OCI-LY7 (cell line): ENCODE measurements at regions not wholly inside any gene's neighbourhood (a gene's known extent, or its start where the extent isn't known, plus 50 kb on each side); places are given as distances from the start of the nearest gene placed in this dataset.
A peak's percentile ranks its signal among the peaks of the same experiment; 100 is the strongest.

ENCODE experiments used
- BruUV-seq: library from RNA; stranded (reverse); fragments of 400-500 nt; replicated peaks from 2 replicates; lab custom pipeline; 2021; lab: Mats Ljungman, UMichigan
- CTCF ChIA-PET: fragments of 300-600 bp; sonication (Branson Sonifier 250); formaldehyde crosslinking; loops from one replicate; lab custom pipeline; 2022; ENCODE audit warnings: antibody characterized with exemption; ENCODE audit not compliant: unreplicated experiment; lab: Charles Lee
- POLR2A ChIA-PET: fragments of 300-600 bp; sonication (Branson Sonifier 250); formaldehyde crosslinking; loops from one replicate; lab custom pipeline; 2022; ENCODE audit warnings: antibody characterized with exemption; lab: Charles Lee
- DNase-seq: peaks from one replicate; pipeline ENCODE4 v3.0.0-alpha.2; 2015; ENCODE audit warnings: low spot score
- H2AFZ ChIP-seq: fragments of 200-600 bp; sonication (generic), shearing (Covaris generic); 2 replicates; pipeline ENCODE4 v1.6.1; 2014; ENCODE audit warnings: mild to moderate bottlenecking, antibody characterized with exemption, low read length, moderate library complexity
- H3K27ac ChIP-seq: fragments of 200-600 bp; sonication (generic); 2 replicates; pipeline ENCODE4 v1.5.1; 2014; ENCODE audit warnings: mixed run types, low read depth, mild to moderate bottlenecking, moderate library complexity, low read length, inconsistent platforms; ENCODE audit not compliant: poor library complexity, severe bottlenecking
- H3K36me3 ChIP-seq: fragments of 200-600 bp; sonication (generic); 2 replicates; pipeline ENCODE4 v1.6.1; 2014; ENCODE audit warnings: mild to moderate bottlenecking, antibody characterized with exemption, low read length, moderate library complexity, mixed read lengths; ENCODE audit not compliant: insufficient read depth
- H3K4me1 ChIP-seq: fragments of 200-600 bp; sonication (generic); 2 replicates; pipeline ENCODE4 v1.5.1; 2014; ENCODE audit warnings: mild to moderate bottlenecking, low read length; ENCODE audit not compliant: insufficient read depth, poor library complexity, severe bottlenecking
- H3K4me2 ChIP-seq: fragments of 200-600 bp; sonication (generic); 2 replicates; pipeline ENCODE4 v1.6.1; 2014; ENCODE audit warnings: mild to moderate bottlenecking, low read length
- H3K4me3 ChIP-seq: fragments of 200-600 bp; sonication (generic); 2 replicates; pipeline ENCODE4 v1.5.1; 2014; ENCODE audit warnings: mild to moderate bottlenecking, low read depth, low read length; ENCODE audit not compliant: poor library complexity, severe bottlenecking
- H3K79me2 ChIP-seq: fragments of 200-600 bp; sonication (generic); 2 replicates; pipeline ENCODE4 v1.6.1; 2016; ENCODE audit warnings: low read depth, mild to moderate bottlenecking, low read length, moderate library complexity, mixed read lengths; ENCODE audit not compliant: insufficient read depth
- H3K9me2 ChIP-seq: fragments of 200-600 bp; sonication (generic); 2 replicates; pipeline ENCODE4 v1.6.1; 2016; ENCODE audit warnings: mild to moderate bottlenecking, low read length, mixed read lengths; ENCODE audit not compliant: insufficient read depth
- H3K9me3 ChIP-seq: fragments of 200-600 bp; sonication (generic); 2 replicates; pipeline ENCODE4 v1.6.1; 2014; ENCODE audit warnings: mild to moderate bottlenecking, mixed run types, low read length, mixed read lengths
- H4K20me1 ChIP-seq: fragments of 200-600 bp; sonication (generic); 2 replicates; pipeline ENCODE4 v1.6.1; 2014; ENCODE audit warnings: mild to moderate bottlenecking, antibody characterized with exemption, low read length, moderate library complexity, mixed read lengths; ENCODE audit not compliant: insufficient read depth
- CTCF ChIP-seq: fragments of 200-600 bp; sonication (generic); conservative IDR thresholded peaks from 2 replicates; pipeline ENCODE4 v1.5.1; 2014; ENCODE audit warnings: mild to moderate bottlenecking, antibody characterized with exemption, low read length, moderate library complexity, mixed read lengths
- EZH2phosphoT487 ChIP-seq: fragments of 200-600 bp; sonication (generic); IDR thresholded peaks from 2 replicates; pipeline ENCODE4 v1.6.1; 2018; ENCODE audit warnings: low read depth, borderline replicate concordance, mild to moderate bottlenecking, mixed run types, antibody characterized with exemption, low read length, moderate library complexity, mixed read lengths
- intact Hi-C: fragments of 100-400 bp; cut with micrococcal nuclease; formaldehyde crosslinking; loops from one replicate; pipeline ENCODE4 v1.10.0; 2022; ENCODE audit not compliant: unreplicated experiment

DNA sequence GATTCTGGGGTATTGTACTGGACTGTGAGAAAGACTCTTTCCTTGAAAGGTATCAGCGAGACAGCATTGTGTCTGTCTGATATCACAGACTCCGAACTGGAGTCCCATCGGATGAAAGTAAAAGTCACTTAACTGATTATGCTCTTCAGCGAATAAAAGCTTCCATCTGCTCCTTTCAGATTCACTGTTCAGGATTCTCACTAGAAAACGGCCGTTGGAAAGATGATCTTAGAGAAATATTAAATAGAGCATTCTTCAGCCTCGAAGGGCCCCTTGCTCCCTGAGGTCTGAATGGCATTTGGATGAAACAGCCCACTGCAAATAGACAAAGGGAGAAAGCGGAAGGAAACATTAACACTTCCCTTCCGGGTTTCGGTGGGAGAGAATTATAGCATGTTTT, 416.2 kb upstream of the PRKX start:
- Histone ChIP-seq H3K27ac (no peak overlapping the region), H3K9me3 (no peaks in the 10 kb centered on the region), H3K79me2 (no peaks in the 10 kb centered on the region), H3K36me3 (no peaks in the 10 kb centered on the region), H4K20me1 (no peaks in the 10 kb centered on the region), H3K4me2 (no peak overlapping the region), H3K9me2 (no peaks in the 10 kb centered on the region), H2AFZ (no peak overlapping the region), H3K4me3 (no peak overlapping the region), H3K4me1 (no peaks in the 10 kb centered on the region)
- DNase-seq, result no peak
- intact Hi-C loops, result no loop called here
- TF ChIP-seq EZH2phosphoT487 (no peak), CTCF (no peak)
- CTCF ChIA-PET, result no interaction called here
- no TSS peak for BruUV-seq
- POLR2A ChIA-PET, result no interaction called here

GRCh38 chrX:4118666-4119530, 405.4 kb upstream of the PRKX start:
- Histone ChIP-seq H3K36me3 (no peaks in the 10 kb centered on the region), H3K4me1 (no peaks in the 10 kb centered on the region), H3K4me3 (no peak overlapping the region), H3K9me3 (no peaks in the 10 kb centered on the region), H2AFZ (no peak overlapping the region), H3K9me2 (no peaks in the 10 kb centered on the region), H4K20me1 (no peaks in the 10 kb centered on the region), H3K27ac (no peak overlapping the region), H3K4me2 (no peak overlapping the region), H3K79me2 (no peaks in the 10 kb centered on the region)
- intact Hi-C loops, result loop anchor here (10.0 kb wide), 1 partner anchor 334 kb away; no protein-coding TSS in a partner anchor
- TF ChIP-seq EZH2phosphoT487, result no peak
- TF ChIP-seq CTCF, result no peak
- ChIA-PET CTCF (no interaction called here), POLR2A (no interaction called here)
- no TSS peak for BruUV-seq
- DNase-seq, result no peak

- H3K79me2 ChIP-seq, result no peaks in the 10 kb centered on the region
- H3K4me3 ChIP-seq, result no peak overlapping the region
- no peaks in the 10 kb centered on the region for H3K36me3 ChIP-seq
- H4K20me1 ChIP-seq, result no peaks in the 10 kb centered on the region
- H3K27ac ChIP-seq, result no peak overlapping the region
- H3K9me2 ChIP-seq, result no peaks in the 10 kb centered on the region
- TF ChIP-seq CTCF (0 out of 2 replicates have a peak, but pooled peaks have one; percentile 30), EZH2phosphoT487 (no peak)
- H2AFZ ChIP-seq, result no peak overlapping the region
- no peaks in the 10 kb centered on the region for H3K9me3 ChIP-seq
- ChIA-PET POLR2A (no interaction called here), CTCF (no interaction called here)
- H3K4me2 ChIP-seq, result no peak overlapping the region
- H3K4me1 ChIP-seq, result no peaks in the 10 kb centered on the region
- BruUV-seq, result no TSS peak
- DNase-seq, result no peak
- intact Hi-C loops, result loop anchor here (10.0 kb wide), 1 partner anchor 326 kb away; no protein-coding TSS in a partner anchor
Observed at GRCh38 chrX:4110964-4111363, 397.5 kb upstream of the PRKX start.
